T-cell (primary cell): ENCODE measurements at regions not wholly inside any gene's neighbourhood (a gene's known extent, or its start where the extent isn't known, plus 50 kb on each side); places are given as distances from the start of the nearest gene placed in this dataset.

Experiments used
- ATAC-seq, 4 experiments: fragments of 200-7000 bp in 3 of 4; fragments of 150-1000 bp in 1 of 4; cut with Tn5 transposase; replicated peaks in 1 of 4; 1 replicate in 3 of 4; 2 replicates in 1 of 4; pipeline ENCODE4 v1.10.0; 2021; ENCODE audit warnings: moderate library complexity in 3 of 4, mild to moderate bottlenecking in 2 of 4, moderate number of reproducible peaks in 1 of 4
- CTCF ChIA-PET, 2 donors: fragments of 300-600 bp; sonication (Branson Sonifier 250); formaldehyde crosslinking; loops; one replicate each; lab custom pipeline; 2022; ENCODE audit warnings: antibody characterized with exemption in 2 of 2; lab: Charles Lee
- POLR2A ChIA-PET, 2 donors: fragments of 300-600 bp; sonication (Branson Sonifier 250); formaldehyde crosslinking; loops; one replicate each; lab custom pipeline; 2022; ENCODE audit warnings: antibody characterized with exemption in 2 of 2; lab: Charles Lee
- DNase-seq, 35 experiments: peaks; one replicate each; pipeline versions ENCODE4 v3.0.0 to v3.0.0-alpha.2; 2013 to 2023
- H3K27ac ChIP-seq: one replicate; pipeline ENCODE4 v1.5.1; 2013; ENCODE audit warnings: low read length
- H3K27me3 ChIP-seq, 2 experiments: replicated peaks in 1 of 2; 1 replicate in 1 of 2; 2 replicates in 1 of 2; pipeline versions ENCODE4 v1.6.1 to v1.7.0; 2013; ENCODE audit warnings: low read length in 1 of 2, mixed read lengths in 1 of 2; ENCODE audit not compliant: control insufficient read depth in 2 of 2, insufficient read depth in 2 of 2; ENCODE audit errors: extremely low read depth in 1 of 2
- H3K36me3 ChIP-seq, 2 donors: 1 replicate in 1 of 2; 2 replicates in 1 of 2; pipeline versions ENCODE4 v1.6.1 to v1.7.0; 2013; ENCODE audit warnings: low read length in 1 of 2; ENCODE audit not compliant: control insufficient read depth in 2 of 2, insufficient read depth in 1 of 2; ENCODE audit errors: extremely low read depth in 1 of 2
- H3K4me1 ChIP-seq, 2 experiments: 1 replicate in 1 of 2; 2 replicates in 1 of 2; pipeline versions ENCODE4 v1.6.1 to v1.7.0; 2013; ENCODE audit warnings: low read length in 2 of 2, mixed read lengths in 1 of 2; ENCODE audit not compliant: insufficient read depth in 2 of 2, control insufficient read depth in 1 of 2; ENCODE audit errors: extremely low read depth in 1 of 2
- H3K4me3 ChIP-seq, 2 donors: 1 replicate in 1 of 2; 2 replicates in 1 of 2; pipeline versions ENCODE4 v1.5.1 to v1.7.0; 2013; ENCODE audit warnings: mild to moderate bottlenecking in 2 of 2, low read length in 1 of 2, moderate library complexity in 1 of 2; ENCODE audit not compliant: control insufficient read depth in 1 of 2; ENCODE audit errors: extremely low read depth in 1 of 2
- H3K9me3 ChIP-seq: 2 replicates; pipeline ENCODE4 v1.7.0; 2013
- H3K27ac Mint-ChIP-seq, 2 donors: one replicate each; pipeline ENCODE4 v1.8.0; 2020 to 2021; ENCODE audit warnings: mild to moderate bottlenecking in 2 of 2, mixed read lengths in 2 of 2
- H3K27me3 Mint-ChIP-seq, 2 donors: one replicate each; pipeline ENCODE4 v1.8.0; 2021 to 2022; ENCODE audit warnings: mixed read lengths in 2 of 2
- H3K36me3 Mint-ChIP-seq: one replicate; pipeline ENCODE4 v1.8.0; 2021; ENCODE audit warnings: mixed read lengths
- H3K4me1 Mint-ChIP-seq, 3 donors: one replicate each; pipeline ENCODE4 v1.8.0; 2020 to 2022; ENCODE audit warnings: mixed read lengths in 3 of 3, mild to moderate bottlenecking in 1 of 3
- H3K4me3 Mint-ChIP-seq, 3 donors: one replicate each; pipeline ENCODE4 v1.8.0; 2020 to 2022; ENCODE audit warnings: mild to moderate bottlenecking in 3 of 3, mixed read lengths in 3 of 3, moderate library complexity in 3 of 3
- H3K9me3 Mint-ChIP-seq, 3 donors: one replicate each; pipeline ENCODE4 v1.8.0; 2020 to 2022; ENCODE audit warnings: mixed read lengths in 3 of 3
- WGBS: methylation state at CpG from one replicate; pipeline ENCODE4 v1.1.5; 2013; ENCODE audit warnings: missing lambda C conversion rate; ENCODE audit not compliant: insufficient coverage; 5-methylcytosine and 5-hydroxymethylcytosine counted together

DNA sequence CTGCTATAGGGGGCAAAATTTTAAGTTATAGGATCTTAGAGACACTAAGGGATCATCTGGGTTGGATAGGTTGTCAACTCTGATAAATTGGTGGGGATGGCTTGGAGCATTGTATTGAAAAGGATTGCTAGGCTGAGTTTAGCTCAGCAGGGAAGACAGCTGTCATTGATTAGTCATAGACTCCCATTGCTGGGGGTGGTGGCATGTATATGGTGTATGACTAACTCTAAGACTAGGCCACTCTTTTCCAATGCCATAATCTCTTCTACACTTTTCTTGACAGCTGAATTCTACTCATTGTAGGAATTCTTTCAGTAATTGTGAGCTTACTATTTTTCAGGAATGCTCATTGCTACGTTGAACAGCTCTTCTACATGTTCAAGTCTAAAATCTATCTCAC is 81.3 kb upstream of the PELI1 start:
- Mint-ChIP-seq H3K4me1 (peaks cover 46 to 53% (median 53%) of the 10 kb centered on the region in 3 donors), H3K27me3 (peaks cover 0 to under 1% of the 10 kb centered on the region in 2 donors), H3K27ac (no peak overlapping the region), H3K36me3 (no peaks in the 10 kb centered on the region), H3K4me3 (no peak overlapping the region), H3K9me3 (no peaks in the 10 kb centered on the region)
- Histone ChIP-seq H3K27ac (no peak overlapping the region), H3K36me3 (no peaks in the 10 kb centered on the region), H3K4me1 (peaks cover 17 to 19% of the 10 kb centered on the region in 2 experiments), H3K9me3 (no peaks in the 10 kb centered on the region), H3K27me3 (peaks cover 0 to 4% of the 10 kb centered on the region in 2 experiments), H3K4me3 (no peak overlapping the region)
- ChIA-PET POLR2A (interaction anchor here (0.6 kb wide), 2 partner anchors 10 to 13 kb away, joined by 3 to 8 read pairs; no protein-coding TSS in a partner anchor), CTCF (interaction anchor here in 1 of 2 donors (0.9 kb wide), 1 partner anchor 57 kb away, joined by 3 read pairs; no protein-coding TSS in a partner anchor)
- DNase-seq (no peak), ATAC-seq (no peak)
- 67% methylated on average over 1 of the region's 1 CpG for WGBS

DNA sequence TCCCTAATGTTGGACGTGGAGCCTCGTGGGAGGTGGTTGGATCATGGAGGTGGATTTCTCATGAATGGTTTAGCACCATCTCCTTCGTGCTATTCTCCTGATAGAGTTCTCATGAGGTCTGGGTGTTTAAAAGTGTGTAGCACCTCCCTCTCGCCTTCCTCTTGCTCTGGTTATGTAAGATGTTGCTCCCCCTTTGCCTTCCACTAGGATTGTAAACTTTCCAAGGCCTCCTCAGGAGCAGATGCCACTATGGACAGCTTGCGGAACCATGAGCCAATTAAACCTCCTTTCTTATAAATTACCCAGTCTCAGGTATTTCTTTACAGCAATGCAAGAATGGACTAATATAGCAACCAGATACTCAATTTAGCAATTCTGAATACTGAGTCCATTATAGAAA is 82.4 kb upstream of the PELI1 start:
- Mint-ChIP-seq H3K4me1 (peaks cover 38 to 49% (median 44%) of the 10 kb centered on the region in 3 donors), H3K4me3 (no peak overlapping the region), H3K27me3 (peaks cover 0 to 4% of the 10 kb centered on the region in 2 donors), H3K9me3 (no peaks in the 10 kb centered on the region), H3K27ac (no peak overlapping the region), H3K36me3 (no peaks in the 10 kb centered on the region)
- peaks cover 15 to 17% of the 10 kb centered on the region in 2 experiments for H3K4me1 ChIP-seq
- ChIA-PET POLR2A (interaction anchor here in 1 of 2 donors (0.5 kb wide), 1 partner anchor 303 kb away, joined by 5 read pairs; no protein-coding TSS in a partner anchor), CTCF (interaction anchor here in 1 of 2 donors (0.9 kb wide), 1 partner anchor 58 kb away, joined by 3 read pairs; no protein-coding TSS in a partner anchor)
- no peak for ATAC-seq
- H3K4me3 ChIP-seq = no peak overlapping the region
- 80% methylated on average over 3 of the region's 5 CpGs for WGBS
- DNase-seq = no peak
- no peak overlapping the region for H3K27ac ChIP-seq
- H3K36me3 ChIP-seq = no peaks in the 10 kb centered on the region
- H3K27me3 ChIP-seq = peaks cover 0 to 4% of the 10 kb centered on the region in 2 experiments
- H3K9me3 ChIP-seq = no peaks in the 10 kb centered on the region

DNA sequence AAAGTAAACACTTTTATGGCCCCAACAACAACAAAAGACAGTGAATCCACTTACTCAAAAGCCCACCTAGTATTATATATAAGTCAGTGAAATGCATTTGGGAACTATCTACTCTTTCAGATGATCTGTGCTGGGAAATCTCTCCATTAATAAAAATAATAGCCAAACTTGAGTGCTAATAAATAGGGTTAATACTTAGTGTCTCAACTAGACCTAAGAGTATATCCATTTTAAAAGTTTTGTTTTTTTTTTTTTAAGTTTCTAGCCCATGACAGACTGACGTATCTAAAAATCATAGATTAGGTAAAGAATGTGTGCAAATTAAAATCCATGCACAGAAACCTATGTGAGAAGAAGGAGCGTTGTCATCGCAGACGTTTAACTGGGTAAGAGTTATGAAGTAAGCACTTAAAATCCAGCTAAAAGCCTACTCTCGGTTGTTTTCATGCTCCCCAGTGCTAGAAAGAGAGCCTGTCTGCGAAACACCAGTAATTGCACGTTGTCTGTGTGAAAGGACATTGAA is 83.4 kb upstream of the PELI1 start:
- ChIA-PET CTCF (interaction anchor here (0.6 to 1.4 kb wide), 5 partner anchors 12 to 355 kb away, joined by 3 to 8 read pairs (median 3); no protein-coding TSS in a partner anchor), POLR2A (interaction anchor here (0.5 to 1.0 kb wide), 5 partner anchors 13 to 423 kb away, joined by 3 to 5 read pairs (median 3); no protein-coding TSS in a partner anchor)
- Histone ChIP-seq H3K27ac (no peak overlapping the region), H3K4me3 (peak overlapping the region; percentile 53 to 57), H3K36me3 (no peaks in the 10 kb centered on the region), H3K27me3 (peaks cover 0 to 4% of the 10 kb centered on the region in 2 experiments), H3K9me3 (no peaks in the 10 kb centered on the region), H3K4me1 (peaks cover 15 to 17% of the 10 kb centered on the region in 2 experiments)
- H3K27ac Mint-ChIP-seq = peak overlapping the region; percentile 92 to 95
- peaks cover 0 to 4% of the 10 kb centered on the region in 2 donors for H3K27me3 Mint-ChIP-seq
- DNase-seq (no peak), ATAC-seq (peak in 1 of 4 experiments; percentile 9)
- H3K4me3 Mint-ChIP-seq = peak overlapping the region; percentile 88 to 93 (median 91)
- H3K4me1 Mint-ChIP-seq = peaks cover 31 to 40% (median 35%) of the 10 kb centered on the region in 3 donors
- WGBS = 53% methylated on average over 6 of the region's 7 CpGs
- no peaks in the 10 kb centered on the region for H3K9me3 Mint-ChIP-seq
- no peaks in the 10 kb centered on the region for H3K36me3 Mint-ChIP-seq

DNA sequence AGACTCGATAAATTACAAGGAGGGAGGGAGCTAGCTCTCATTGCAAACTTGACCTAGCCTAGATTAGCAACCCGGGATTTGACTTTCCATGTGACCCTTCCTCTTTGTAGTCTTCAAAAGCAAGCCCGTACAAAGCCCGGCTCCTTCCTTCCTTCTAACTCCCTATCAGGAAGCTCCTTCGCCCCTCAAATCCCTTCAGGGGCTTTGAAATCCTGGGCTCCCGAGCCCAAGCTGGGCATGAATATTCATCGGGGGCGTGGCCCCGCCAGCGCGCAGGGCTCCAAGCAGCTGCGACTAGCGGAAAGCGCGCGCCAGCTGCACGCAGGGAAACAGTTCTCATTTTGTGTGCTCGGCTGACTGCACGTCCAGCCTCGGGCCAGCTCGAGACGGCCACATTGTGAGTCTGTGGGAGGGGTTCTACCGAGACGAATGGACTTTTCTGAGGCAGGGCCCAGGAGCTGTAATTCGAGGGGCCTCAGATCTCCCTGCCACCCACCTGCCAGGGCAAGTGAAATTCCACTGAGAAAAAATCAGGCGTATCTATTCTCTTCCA is 84.0 kb upstream of the PELI1 start:
- Mint-ChIP-seq H3K27me3 (peaks cover 0 to 4% of the 10 kb centered on the region in 2 donors), H3K4me1 (peaks cover 26 to 34% (median 29%) of the 10 kb centered on the region in 3 donors), H3K36me3 (no peaks in the 10 kb centered on the region), H3K9me3 (no peaks in the 10 kb centered on the region), H3K27ac (peak overlapping the region; percentile 92 to 95), H3K4me3 (peak overlapping the region; percentile 88 to 93 (median 91))
- ATAC-seq (peak; percentile 93 to 98 (median 96)), DNase-seq (peak; percentile 25 to 68 (median 44))
- Histone ChIP-seq H3K4me1 (peaks cover 10 to 17% of the 10 kb centered on the region in 2 experiments), H3K27me3 (peaks cover 0 to 4% of the 10 kb centered on the region in 2 experiments), H3K36me3 (no peaks in the 10 kb centered on the region), H3K9me3 (no peaks in the 10 kb centered on the region), H3K4me3 (peak overlapping the region; percentile 53 to 57), H3K27ac (peak overlapping the region; percentile 53)
- CTCF ChIA-PET = interaction anchor here (0.6 to 1.4 kb wide), 7 partner anchors 12 to 355 kb away, joined by 3 to 8 read pairs (median 3); no protein-coding TSS in a partner anchor
- WGBS = under 1% methylated on average over 13 of the region's 26 CpGs
- POLR2A ChIA-PET = interaction anchor here (0.5 to 1.0 kb wide), 4 partner anchors 13 to 127 kb away, joined by 3 to 5 read pairs (median 4); no protein-coding TSS in a partner anchor

DNA sequence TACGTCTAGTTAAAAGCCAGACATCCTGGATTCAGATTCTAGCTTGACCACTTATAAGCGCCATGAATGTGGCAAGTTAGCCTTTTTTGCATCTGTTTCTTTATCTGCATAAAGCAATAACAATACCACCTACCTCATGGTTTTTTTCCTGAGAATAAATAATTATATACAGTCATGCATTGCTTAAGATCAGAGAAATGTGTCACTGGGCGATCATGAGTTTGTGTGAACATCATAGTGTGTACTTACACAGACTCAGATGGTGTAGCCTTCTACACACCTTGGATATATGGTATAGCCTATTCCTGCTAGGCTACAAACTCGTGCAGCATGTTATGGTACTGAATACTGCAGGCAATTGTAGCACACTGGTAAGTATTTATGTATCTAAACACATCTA is 84.7 kb upstream of the PELI1 start:
- Histone ChIP-seq H3K36me3 (no peaks in the 10 kb centered on the region), H3K27ac (no peak overlapping the region), H3K9me3 (no peaks in the 10 kb centered on the region), H3K4me3 (peak overlapping the region; percentile 53 to 57), H3K4me1 (peaks cover 8 to 11% of the 10 kb centered on the region in 2 experiments), H3K27me3 (peaks cover 0 to 4% of the 10 kb centered on the region in 2 experiments)
- Mint-ChIP-seq H3K27ac (peak overlapping the region; percentile 92 to 95), H3K27me3 (peaks cover 0 to 4% of the 10 kb centered on the region in 2 donors), H3K4me1 (peaks cover 20 to 27% (median 22%) of the 10 kb centered on the region in 3 donors), H3K9me3 (no peaks in the 10 kb centered on the region), H3K4me3 (peak overlapping the region; percentile 88 to 93 (median 91)), H3K36me3 (no peaks in the 10 kb centered on the region)
- ATAC-seq (no peak), DNase-seq (no peak)
- POLR2A ChIA-PET = no interaction called here
- 100% methylated on average over 1 of the region's 4 CpGs for WGBS
- CTCF ChIA-PET = interaction anchor here in 1 of 2 donors (0.6 to 1.4 kb wide), 4 partner anchors 13 to 264 kb away, joined by 3 to 8 read pairs (median 4); no protein-coding TSS in a partner anchor

DNA sequence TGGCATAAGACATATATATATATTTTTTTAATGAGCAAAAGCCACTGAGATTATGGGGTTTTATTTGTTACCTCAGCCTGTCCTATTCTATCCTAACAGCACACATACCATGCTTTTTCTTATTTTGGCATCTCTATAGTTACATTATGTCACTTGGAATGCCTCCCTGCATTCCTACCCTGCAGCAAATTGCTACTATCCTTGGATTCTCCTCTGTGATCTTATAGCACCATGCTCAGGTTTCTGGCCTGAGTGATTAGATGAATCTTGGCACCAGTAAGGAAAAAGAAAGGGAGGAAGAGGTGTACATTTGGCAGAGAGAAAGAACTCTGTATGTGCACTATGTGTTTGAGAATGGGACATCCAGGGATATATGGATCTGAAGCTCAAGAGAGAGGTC is 86.3 kb upstream of the PELI1 start:
- H3K27me3 ChIP-seq = peaks cover 0 to 4% of the 10 kb centered on the region in 2 experiments
- DNase-seq (no peak), ATAC-seq (no peak)
- Mint-ChIP-seq H3K36me3 (no peaks in the 10 kb centered on the region), H3K4me1 (peaks cover 14 to 25% (median 16%) of the 10 kb centered on the region in 3 donors), H3K9me3 (no peaks in the 10 kb centered on the region), H3K27ac (no peak overlapping the region), H3K4me3 (no peak overlapping the region), H3K27me3 (peaks cover 0 to 4% of the 10 kb centered on the region in 2 donors)
- ChIA-PET CTCF (no interaction called here), POLR2A (no interaction called here)
- H3K36me3 ChIP-seq = no peaks in the 10 kb centered on the region
- no peaks in the 10 kb centered on the region for H3K9me3 ChIP-seq
- H3K4me1 ChIP-seq = peaks cover 5 to 11% of the 10 kb centered on the region in 2 experiments
- no peak overlapping the region for H3K27ac ChIP-seq
- H3K4me3 ChIP-seq = no peak overlapping the region
